Kidney epithelial cell (primary cell): ENCODE measurements at regions not wholly inside any gene's neighbourhood (a gene's known extent, or its start where the extent isn't known, plus 50 kb on each side); places are given as distances from the start of the nearest gene placed in this dataset.
"Not testable (repeated sequence)": the region's sequence is repeated elsewhere in the genome, so short reads cannot be mapped to it uniquely, and the experiment has no call there.

Experiments
- DNase-seq: peaks from one replicate; pipeline ENCODE4 v3.0.0-alpha.2; 2010; ENCODE audit warnings: low read depth
- H3K27me3 ChIP-seq: 2 replicates; pipeline ENCODE4 v1.6.0; 2011; ENCODE audit warnings: low read length; ENCODE audit not compliant: control insufficient read depth, insufficient read depth
- H3K36me3 ChIP-seq: 2 replicates; pipeline ENCODE4 v1.5.1; 2011; ENCODE audit warnings: low read length; ENCODE audit not compliant: control insufficient read depth, insufficient read depth
- H3K4me3 ChIP-seq: 2 replicates; pipeline ENCODE4 v1.5.1; 2011; ENCODE audit warnings: low read depth, mild to moderate bottlenecking, control low read depth, low read length
- TF ChIP-seq, protein P1 (sequence below): IDR thresholded peaks from 2 replicates; pipeline ENCODE4 v1.5.1; 2011; ENCODE audit warnings: mild to moderate bottlenecking, moderate library complexity, low read length, control low read depth, inconsistent platforms; ENCODE audit not compliant: insufficient read depth, poor library complexity, severe bottlenecking

DNA sequence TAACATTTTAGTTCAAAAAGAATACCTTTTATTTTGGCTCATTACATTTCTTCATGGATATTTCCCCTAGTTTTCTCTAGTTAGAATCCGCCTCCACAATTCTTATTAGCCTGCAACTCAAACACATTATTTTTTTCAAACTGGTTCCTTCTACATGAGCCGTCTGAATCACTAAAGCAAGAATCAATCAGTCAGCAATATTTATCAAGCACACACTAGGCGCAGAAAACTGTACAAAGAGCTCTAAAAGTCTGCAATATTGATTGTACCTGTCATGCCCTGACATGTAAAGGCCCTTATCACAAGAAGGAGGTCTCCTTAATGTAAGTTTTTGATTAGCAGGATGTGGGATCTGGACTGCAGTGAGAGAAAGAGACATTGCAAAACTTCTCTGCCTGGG, 94.8 kb upstream of the CENPE start:
- TF ChIP-seq, protein P1, sequence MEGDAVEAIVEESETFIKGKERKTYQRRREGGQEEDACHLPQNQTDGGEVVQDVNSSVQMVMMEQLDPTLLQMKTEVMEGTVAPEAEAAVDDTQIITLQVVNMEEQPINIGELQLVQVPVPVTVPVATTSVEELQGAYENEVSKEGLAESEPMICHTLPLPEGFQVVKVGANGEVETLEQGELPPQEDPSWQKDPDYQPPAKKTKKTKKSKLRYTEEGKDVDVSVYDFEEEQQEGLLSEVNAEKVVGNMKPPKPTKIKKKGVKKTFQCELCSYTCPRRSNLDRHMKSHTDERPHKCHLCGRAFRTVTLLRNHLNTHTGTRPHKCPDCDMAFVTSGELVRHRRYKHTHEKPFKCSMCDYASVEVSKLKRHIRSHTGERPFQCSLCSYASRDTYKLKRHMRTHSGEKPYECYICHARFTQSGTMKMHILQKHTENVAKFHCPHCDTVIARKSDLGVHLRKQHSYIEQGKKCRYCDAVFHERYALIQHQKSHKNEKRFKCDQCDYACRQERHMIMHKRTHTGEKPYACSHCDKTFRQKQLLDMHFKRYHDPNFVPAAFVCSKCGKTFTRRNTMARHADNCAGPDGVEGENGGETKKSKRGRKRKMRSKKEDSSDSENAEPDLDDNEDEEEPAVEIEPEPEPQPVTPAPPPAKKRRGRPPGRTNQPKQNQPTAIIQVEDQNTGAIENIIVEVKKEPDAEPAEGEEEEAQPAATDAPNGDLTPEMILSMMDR = no peak
- Histone ChIP-seq H3K36me3 (no peaks in the 10 kb centered on the region), H3K4me3 (no peak overlapping the region), H3K27me3 (no peaks in the 10 kb centered on the region)
- DNase-seq = no peak

DNA sequence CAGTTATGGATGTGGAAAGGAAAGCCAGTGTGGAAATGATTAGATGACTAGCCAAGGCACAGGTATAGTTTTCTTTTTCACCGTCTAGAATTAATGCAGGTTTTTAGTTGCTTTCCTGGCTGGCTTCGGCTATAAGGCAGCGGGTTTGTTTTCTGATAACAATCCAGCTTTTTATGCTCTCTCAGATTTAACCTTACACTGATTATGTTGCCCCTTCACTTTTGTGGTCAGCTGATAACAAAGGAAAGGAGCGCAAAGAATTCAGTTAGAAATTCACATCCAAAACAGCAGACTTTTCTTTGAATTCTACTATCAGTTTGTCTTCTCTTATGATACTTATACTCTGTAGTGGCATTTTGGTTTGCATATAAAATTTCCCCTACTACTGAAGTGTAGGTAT, 94.2 kb upstream of the CENPE start:
- no peaks in the 10 kb centered on the region for H3K27me3 ChIP-seq
- TF ChIP-seq, protein P1 = no peak
- H3K36me3 ChIP-seq = no peaks in the 10 kb centered on the region
- no peak for DNase-seq
- H3K4me3 ChIP-seq = no peak overlapping the region

DNA sequence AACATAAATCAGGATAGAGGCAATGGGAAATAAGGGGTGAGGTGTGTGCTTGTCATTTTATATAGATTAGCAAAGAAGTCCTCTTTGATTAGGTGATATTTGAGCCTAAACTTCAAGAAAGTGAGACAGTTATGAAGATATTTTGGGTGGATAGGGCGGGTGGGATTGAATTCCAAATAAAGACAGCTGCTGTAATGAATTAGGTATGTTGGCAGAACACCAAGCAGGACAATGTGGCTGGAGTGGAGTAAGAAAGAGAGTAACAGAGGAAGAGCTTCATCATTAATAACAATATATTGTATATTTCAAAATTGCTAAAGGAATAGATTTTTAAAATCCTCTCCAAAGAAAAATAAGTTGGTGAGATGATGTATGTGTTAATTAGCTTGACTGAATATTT, 91.0 kb upstream of the CENPE start:
- no peak overlapping the region for H3K4me3 ChIP-seq
- no peak for DNase-seq
- H3K36me3 ChIP-seq = no peaks in the 10 kb centered on the region
- TF ChIP-seq, protein P1 = no peak
- no peaks in the 10 kb centered on the region for H3K27me3 ChIP-seq

DNA sequence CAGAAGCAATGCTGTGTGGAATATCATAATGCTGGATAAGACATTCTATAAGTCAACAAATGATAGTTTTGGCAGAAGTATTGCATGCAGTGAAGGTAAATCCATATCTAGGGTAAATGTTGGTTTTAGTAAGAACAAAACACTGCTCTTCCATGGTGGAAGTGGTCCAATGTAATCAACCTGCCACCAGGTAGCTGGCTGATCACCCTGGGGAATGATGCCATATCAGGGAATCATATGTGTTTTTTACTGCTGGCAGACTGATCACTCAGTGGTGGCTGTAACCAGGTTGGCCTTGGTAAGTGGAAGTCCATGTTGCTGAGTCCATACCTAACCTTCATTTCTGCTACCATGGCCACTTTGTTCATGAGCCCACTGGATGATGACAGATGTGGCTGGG, 74.0 kb upstream of the CENPE start:
- H3K4me3 ChIP-seq = no peak overlapping the region
- no peak for DNase-seq
- H3K36me3 ChIP-seq = no peaks in the 10 kb centered on the region
- TF ChIP-seq, protein P1 = no peak
- no peaks in the 10 kb centered on the region for H3K27me3 ChIP-seq

DNA sequence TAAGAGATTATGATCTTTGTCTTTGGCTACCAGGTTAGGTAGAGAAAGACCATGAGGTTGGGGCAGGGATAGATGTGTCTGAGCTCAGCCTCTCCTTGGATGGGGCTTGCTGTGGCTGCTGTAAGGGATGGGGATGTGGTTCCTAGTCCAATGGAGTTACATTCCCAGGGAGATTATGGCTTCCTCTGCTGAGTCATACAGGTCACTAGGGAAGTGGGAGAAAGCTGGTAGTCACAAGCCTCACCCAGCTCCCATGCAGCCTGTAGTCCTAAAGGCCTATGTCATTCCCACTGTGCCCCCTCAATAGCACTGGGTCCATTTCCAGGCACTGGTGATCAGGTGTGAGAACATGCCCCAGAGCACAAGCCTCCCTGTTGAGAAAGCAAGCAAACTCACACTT, 70.6 kb upstream of the CENPE start:
- H3K36me3 ChIP-seq = no peaks in the 10 kb centered on the region
- TF ChIP-seq, protein P1 = no peak
- DNase-seq = no peak
- no peak overlapping the region for H3K4me3 ChIP-seq
- no peaks in the 10 kb centered on the region for H3K27me3 ChIP-seq

DNA sequence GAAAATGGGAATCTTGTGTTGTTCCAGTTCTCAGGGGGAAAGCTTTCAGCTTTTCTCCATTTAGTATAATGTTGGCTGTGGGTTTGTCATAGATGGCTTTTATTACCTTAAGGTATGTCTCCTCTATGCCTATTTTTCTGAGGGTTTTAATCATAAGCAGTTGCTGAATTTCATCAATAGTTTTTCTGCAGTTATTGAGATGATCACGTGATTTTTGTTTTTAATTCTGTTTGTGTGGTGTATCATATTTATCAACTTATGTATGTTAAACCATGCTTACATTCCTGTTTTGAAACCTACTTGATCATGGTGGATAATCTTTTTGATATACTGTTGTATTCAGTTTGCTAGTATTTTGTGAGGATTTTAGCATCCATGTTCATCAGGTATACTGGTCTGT, 66.8 kb upstream of the CENPE start:
- Histone ChIP-seq H3K4me3 (no peak overlapping the region), H3K36me3 (no peaks in the 10 kb centered on the region), H3K27me3 (no peaks in the 10 kb centered on the region)
- TF ChIP-seq, protein P1 = no peak
- DNase-seq = no peak

DNA sequence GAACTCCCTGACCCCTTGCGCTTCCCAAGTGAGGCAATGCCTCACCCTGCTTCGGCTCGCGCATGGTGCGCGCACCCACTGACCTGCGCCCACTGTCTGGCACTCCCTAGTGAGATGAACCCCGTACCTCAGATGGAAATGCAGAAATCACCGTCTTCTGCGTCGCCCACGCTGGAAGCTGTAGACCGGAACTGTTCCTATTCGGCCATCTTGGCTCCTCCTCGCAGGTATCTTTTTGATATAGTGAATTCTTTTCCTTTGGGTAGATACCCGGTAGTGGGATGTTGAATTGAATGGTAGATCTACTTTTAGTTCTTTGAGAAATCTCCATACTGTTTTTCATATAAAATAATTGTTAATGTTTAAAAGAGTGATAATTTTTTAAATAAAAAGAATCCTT, 57.9 kb upstream of the CENPE start:
- not testable (repeated sequence) for H3K27me3 ChIP-seq, DNase-seq, H3K36me3 ChIP-seq, H3K4me3 ChIP-seq
